ENCODE measurements at regions not wholly inside any gene's neighbourhood (a gene's known extent, or its start where the extent isn't known, plus 50 kb on each side); places are given as distances from the start of the nearest gene placed in this dataset.
A peak's percentile ranks its signal among the peaks of the same experiment; 100 is the strongest.

DNA sequence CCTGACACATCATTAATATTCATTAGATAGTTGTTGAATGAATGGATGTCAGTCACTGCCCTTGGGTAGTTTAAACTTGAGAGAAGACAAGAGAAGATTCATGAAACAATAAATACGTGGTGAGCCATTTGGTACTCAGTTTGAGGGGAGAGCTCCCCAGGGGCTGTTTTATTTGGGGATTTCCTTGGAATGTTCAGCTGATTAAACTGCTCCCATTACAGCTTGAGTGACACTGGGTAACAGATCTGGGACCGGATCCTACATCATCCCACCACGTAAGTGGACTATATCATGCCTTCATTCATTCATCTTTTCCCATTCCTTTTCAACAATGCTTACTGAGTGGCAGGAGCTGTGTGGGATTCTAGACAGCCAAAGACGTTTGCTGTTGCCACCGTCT, 162.0 kb downstream of the FAT3 start:
- no peak for DNase-seq

DNA sequence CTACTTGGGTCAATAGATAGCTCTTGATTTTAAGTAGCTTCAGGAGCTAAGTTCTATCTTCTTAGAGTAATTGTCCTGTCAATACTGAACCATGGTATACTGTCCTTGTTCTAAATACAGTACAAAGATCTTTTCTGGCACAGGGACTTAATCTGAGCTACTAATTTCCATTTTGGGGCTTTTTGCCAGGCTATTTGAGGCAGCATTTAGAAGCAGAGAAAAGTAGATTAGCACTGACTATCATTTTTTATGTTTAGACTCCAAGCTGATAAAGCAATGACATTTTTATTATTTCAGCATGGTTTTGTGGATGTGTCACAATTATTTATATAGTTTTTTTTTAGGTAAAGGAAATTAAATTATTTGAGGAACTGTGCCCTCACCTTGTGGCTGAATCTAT, 163.2 kb downstream of the FAT3 start:
- no peak for DNase-seq

DNA sequence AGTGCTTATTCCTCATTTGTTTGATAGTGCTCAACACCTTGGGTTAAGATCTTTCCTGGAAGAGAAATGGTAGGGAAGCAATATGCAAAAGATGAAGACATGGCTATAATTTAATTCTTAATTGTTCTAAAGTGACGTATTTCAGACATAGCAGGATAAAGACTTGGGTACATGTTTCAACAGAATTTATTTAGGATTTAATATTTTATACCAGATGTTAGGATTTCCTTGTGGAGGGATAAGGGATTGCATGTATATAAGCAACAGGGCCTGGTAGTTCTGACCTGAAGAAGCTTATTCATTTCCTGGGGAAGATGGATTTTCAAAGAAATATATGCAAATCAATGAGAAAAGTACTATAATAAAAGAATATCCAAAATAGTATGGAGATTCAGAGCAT, 163.8 kb downstream of the FAT3 start:
- DNase-seq = no peak

DNA sequence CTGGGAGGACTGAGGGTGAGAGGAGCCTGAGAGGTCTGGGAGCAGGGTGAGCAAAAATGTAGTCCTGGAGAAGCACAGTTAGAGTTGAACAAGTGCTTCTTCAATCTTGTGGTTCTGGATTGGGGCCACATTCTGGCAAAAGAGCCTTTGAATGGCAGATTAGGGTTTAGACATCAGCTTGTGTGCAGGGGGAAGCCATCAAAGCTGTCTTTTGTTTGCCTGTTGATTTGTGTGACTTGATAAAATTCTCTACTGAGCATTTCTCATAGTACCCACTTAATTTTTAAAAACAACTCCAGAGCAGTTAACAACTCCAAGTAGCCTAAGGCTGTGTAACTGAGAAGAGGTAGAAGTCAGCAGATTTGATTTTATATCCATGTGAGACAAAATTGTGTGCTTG, 166.2 kb downstream of the FAT3 start:
- no peak for DNase-seq

DNA sequence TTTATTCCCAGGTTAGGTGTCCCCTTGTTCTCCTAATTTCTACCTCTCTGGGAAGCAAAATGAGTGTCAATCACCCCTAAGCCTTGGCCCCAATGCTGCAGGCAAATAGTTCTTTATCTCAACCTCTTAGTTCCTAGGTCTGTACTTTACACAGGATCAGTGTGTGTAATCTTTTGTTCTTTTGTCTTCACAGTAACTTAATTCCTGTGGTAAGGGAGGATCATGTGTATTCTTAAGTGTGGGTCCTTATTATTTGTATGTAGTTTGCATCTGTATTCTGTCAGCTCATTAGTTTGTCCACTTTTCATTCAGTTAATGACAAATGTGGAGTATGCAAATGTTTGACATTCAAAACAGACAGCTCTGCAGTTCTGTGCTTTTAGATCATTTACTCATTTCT, 166.7 kb downstream of the FAT3 start:
- no peak for DNase-seq

DNA sequence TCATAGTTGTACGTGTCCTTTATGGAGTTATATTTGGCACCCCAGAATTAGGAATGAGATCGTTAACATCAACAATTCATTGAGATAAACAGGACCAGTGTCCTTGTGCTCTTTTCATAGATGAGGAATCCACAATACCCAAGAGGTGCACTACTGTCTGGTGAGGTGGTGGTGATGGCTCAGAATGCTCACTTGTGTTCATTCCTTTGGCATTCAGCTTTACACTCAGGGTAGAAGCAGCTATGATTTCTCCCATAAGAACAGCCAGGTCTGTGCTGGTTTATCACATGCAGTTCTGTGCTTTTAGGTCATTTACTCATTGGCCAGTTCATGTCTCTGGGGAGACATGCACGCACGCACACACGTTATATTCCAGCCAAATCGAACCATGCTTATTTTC, 167.2 kb downstream of the FAT3 start:
- no peak for DNase-seq

DNA sequence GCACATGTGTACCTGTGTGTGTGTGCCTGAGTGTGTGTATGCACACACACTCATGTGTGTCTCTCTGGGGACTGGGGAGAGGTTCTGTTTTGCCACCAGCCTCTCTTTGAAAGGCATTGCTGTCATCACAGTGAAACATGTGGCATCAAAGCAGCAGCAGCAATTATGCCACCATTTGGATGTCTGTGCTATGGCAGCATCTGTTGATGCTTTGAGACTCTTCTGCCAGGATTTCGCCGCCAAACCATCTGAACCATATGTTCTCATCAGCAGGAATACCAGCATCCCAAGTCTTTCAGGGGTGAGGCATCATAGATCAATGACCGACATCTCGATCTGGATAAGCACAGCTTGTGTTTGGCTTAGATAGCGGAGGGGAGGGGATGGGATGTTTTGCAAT, 168.6 kb downstream of the FAT3 start:
- peak; percentile 81 for DNase-seq

- no peak for DNase-seq
Observed at GRCh38 chr11:92396133-92396532, 171.5 kb downstream of the FAT3 start.

DNA sequence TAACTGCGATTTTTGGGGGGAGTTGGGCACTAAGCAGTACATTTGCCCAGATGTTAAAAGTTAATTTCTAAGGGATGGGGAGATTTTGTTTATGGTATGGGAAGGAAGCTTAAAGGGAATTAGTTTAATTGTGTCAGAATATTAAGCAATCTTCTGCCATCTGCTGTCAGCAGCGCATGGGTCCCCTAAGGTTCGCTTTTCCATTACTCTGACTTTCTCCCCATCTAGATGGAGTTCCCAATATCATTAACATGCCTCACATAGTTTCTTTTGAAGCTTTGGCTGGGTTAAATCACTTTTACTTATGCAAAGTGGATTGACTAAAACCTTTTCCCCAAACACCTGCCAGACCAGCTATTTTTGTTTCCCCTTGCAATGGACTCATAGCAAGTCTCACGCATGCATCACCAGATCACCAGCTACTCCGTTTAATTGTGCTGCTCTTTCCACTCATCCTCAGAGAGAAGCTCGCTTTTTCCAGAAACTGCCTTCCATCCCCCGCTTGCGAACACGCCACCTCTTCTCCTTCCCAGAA, 172.7 kb downstream of the FAT3 start:
- DNase-seq = no peak

- no peak for DNase-seq
Observed at GRCh38 chr11:92399705-92400104, 175.1 kb downstream of the FAT3 start.

DNA sequence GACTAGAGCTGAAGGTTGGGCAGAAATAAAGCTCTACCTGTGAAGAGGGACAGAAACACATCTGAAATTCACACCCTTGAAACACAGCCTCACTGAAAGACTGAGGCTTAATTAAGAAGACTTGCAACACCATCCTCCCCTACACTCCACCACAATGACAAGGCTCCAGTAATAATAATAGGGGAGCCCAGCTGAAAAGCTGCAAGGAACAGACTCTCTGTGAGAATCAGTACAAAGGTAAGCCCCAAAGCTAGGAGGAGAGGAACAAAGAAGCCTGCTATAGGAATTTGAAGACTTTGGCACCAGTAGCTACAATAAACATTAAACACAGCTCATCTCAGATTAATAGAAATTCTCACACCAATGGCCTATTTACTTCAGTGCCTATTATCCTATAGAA, 176.9 kb downstream of the FAT3 start:
- DNase-seq = no peak

DNA sequence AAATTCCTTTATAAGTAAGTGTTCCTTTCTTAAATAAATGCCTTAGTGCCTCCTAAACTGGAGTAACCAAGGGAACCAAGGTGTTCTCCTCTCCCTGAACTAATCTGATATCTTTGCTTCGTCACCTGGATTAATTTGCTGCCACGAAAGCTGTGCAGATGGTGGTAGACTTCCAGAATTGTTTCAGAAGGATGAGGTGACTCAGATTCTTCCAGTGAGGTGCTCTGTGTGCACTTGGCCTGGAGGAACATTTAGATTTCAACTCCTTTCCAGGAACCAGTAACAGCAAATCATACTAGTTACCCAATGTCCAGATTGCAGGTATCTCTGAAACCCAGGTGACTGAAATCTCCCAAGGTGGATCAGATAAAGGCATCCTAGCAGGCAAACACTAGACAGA, 181.9 kb downstream of the FAT3 start:
- DNase-seq = no peak

- no peak for DNase-seq
Observed at GRCh38 chr11:92409355-92409754, 184.7 kb downstream of the FAT3 start.

GRCh38 chr11:92409956-92410355, 185.3 kb downstream of the FAT3 start:
- DNase-seq = no peak

DNA sequence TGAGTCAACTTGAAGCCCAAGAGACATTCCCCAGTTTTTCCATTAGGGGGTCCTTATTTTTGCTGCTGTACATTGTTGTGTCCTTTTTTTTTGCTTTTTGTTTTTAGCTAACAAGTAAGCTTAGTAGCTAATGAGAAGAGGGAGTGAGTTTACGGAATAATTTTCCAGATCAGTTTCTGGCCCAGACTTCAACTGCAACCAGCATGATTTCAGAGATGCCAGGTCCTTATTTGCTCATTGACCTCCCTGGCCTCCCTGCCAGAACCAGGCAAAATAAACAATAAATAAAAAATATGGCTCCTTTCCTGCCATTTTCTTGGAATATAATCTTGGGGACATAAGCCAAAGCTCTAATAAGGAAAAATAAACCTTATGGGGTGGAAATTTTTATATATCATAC, 185.9 kb downstream of the FAT3 start:
- DNase-seq = no peak

GRCh38 chr11:92411431-92411830, 186.8 kb downstream of the FAT3 start:
- DNase-seq = no peak

DNA sequence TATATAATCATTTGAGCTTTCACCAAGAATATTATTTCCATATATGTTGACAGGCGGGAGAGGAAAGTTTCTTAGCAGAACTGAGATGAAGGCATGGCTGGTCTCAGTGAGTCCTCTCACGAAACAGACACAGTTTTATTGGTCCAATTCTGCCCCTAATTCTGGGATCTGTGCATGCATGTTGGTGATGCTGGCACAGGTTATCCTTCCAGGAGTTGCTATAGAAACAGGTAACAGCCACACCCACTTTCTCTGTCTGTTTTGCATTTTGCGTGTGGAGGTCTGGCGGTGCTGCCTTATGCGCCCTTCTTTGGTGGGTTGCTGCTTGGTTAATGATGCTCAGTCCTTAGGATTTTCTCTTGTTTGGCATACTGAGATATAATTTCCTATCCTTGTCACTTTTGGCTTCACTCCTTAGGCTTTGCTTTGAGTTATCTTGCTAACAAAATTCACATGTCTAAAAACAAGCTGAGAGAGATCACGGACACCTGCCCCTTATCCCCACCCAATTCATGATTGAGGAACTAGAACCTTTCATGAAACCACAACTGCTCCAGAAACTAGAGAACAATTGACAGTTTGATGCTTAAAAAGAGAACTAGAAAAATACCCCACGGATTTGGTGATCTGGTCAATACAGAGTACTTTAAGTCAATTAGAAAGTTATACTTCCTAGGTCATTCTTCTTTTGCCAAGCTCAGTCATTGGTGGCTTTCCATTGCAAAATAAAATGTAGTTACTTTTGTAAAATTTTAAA, 189.3 kb downstream of the FAT3 start:
- DNase-seq = no peak

GRCh38 chr11:92416971-92417725, 192.5 kb downstream of the FAT3 start:
- DNase-seq = no peak

- no peak for DNase-seq
Observed at GRCh38 chr11:92423115-92424034, 198.8 kb downstream of the FAT3 start.

DNA sequence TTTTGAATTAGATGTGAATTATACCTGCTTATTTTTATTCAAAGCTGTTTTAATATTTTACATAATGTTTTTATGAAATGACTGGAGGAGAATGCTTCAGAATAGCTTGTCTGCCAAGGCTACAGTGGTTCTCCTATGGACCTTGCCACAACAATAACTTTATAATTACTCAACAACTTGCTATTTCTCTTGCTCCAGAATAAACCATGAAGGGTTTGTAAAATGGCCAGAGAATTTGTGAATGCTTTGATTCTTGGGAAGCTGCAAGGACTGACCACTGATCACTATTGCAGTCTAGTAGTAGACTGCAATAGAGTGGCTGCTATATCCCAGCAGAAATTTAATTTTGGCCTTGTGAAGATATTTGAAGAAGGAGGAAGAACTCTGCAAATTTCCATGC, 199.7 kb downstream of the FAT3 start:
- DNase-seq = no peak

GRCh38 chr11:92425127-92425526, 200.5 kb downstream of the FAT3 start:
- no peak for DNase-seq

GRCh38 chr11:92432515-92432914, 207.9 kb downstream of the FAT3 start:
- DNase-seq = no peak

Measured in NCI-H1694 treated with DMSO at 0.1 percent for 48 hours (cell line).